ENCODE measurements at regions not wholly inside any gene's neighbourhood (a gene's known extent, or its start where the extent isn't known, plus 50 kb on each side); places are given as distances from the start of the nearest gene placed in this dataset.

DNA sequence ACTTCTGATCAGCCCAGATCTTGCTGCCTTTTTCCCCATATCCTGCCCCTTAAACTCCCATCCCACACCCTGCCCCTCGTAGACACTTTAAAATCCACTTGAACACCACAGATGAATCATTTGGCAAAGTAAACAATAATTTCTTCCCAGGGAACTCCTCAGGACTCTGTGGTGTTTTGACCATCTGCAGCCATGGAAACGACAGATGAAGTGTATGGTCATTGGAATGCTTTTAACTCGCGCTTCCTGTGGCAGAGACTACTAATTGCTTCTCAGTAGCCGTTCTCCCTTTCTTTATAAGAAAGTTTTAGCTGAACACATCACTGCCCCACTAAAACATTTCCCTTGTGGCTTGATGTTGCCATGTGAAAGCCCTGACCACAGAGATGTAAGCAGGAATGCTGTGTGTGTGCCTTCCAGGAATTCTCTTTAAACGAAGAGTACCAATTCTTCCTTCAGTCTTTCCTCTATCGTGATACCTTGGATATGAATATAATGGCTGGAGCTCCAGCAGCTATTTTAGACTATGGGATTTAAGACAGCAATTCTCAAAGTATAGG lies 92.7 kb upstream of the PARD3B start:
- no peak for TF ChIP-seq CTCF (conservative IDR thresholded peaks at IDR 0.05; ENCODE audit: low read length)
- TF ChIP-seq EZH2phosphoT487 (IDR thresholded peaks at IDR 0.05; ENCODE audit: borderline replicate concordance, low read depth, low read length) = no peak
